IMR-90 (cell line): ENCODE measurements at regions not wholly inside any gene's neighbourhood (a gene's known extent, or its start where the extent isn't known, plus 50 kb on each side); places are given as distances from the start of the nearest gene placed in this dataset.

Experiments used
- ATAC-seq: fragments of 200-7000 bp; cut with Tn5 transposase; 2 replicates; pipeline ENCODE4 v1.9.1; 2020; ENCODE audit warnings: low read depth, mild to moderate bottlenecking, moderate library complexity
- BruUV-seq: library from RNA; stranded (reverse); fragments of 400-500 nt; replicated peaks from 2 replicates; lab custom pipeline; 2021; lab: Mats Ljungman, UMichigan
- CTCF ChIA-PET: fragments of 300-600 bp; formaldehyde crosslinking; extraction: SDS; loops from one replicate; lab custom pipeline; 2021; ENCODE audit warnings: antibody characterized with exemption; lab: Yijun Ruan, JAX
- POLR2A ChIA-PET: fragments of 300-600 bp; sonication (Branson Sonifier 250); formaldehyde crosslinking; loops from one replicate; lab custom pipeline; 2022; ENCODE audit warnings: antibody characterized with exemption; ENCODE audit not compliant: unreplicated experiment; lab: Charles Lee
- DNase-seq: peaks from one replicate; pipeline ENCODE4 v3.0.0; 2013
- H2AFZ ChIP-seq: replicated peaks from 2 replicates; pipeline ENCODE3; 2013; ENCODE audit warnings: low read length, mild to moderate bottlenecking; ENCODE audit not compliant: poor library complexity
- H2AK5ac ChIP-seq: 2 replicates; pipeline ENCODE4 v1.6.1; 2013; ENCODE audit warnings: low read depth, low read length, inconsistent platforms
- H2AK9ac ChIP-seq: replicated peaks from 2 replicates; pipeline ENCODE3; 2013; ENCODE audit warnings: mild to moderate bottlenecking, low read depth, low read length, moderate library complexity; ENCODE audit not compliant: poor library complexity
- H2BK120ac ChIP-seq: 2 replicates; pipeline ENCODE4 v1.6.1; 2013; ENCODE audit warnings: low read depth, low read length, inconsistent platforms
- H2BK15ac ChIP-seq: 3 replicates; pipeline ENCODE4 v1.6.1; 2013; ENCODE audit warnings: low read depth, low read length, inconsistent platforms
- H2BK20ac ChIP-seq: 2 replicates; pipeline ENCODE4 v1.6.1; 2013; ENCODE audit warnings: low read depth, mild to moderate bottlenecking, inconsistent platforms, low read length, moderate library complexity
- H2BK5ac ChIP-seq: 2 replicates; pipeline ENCODE4 v1.6.1; 2013; ENCODE audit warnings: mild to moderate bottlenecking, low read depth, low read length, inconsistent platforms; ENCODE audit not compliant: poor library complexity, severe bottlenecking
- H3K14ac ChIP-seq: replicated peaks from 2 replicates; pipeline ENCODE4 v1.6.1; 2013; ENCODE audit warnings: low read depth, low read length, inconsistent platforms
- H3K18ac ChIP-seq: 2 replicates; pipeline ENCODE4 v1.6.1; 2013; ENCODE audit warnings: low read depth, low read length, control low read depth
- H3K23ac ChIP-seq: 2 replicates; pipeline ENCODE4 v1.6.1; 2013; ENCODE audit warnings: low read depth, low read length, inconsistent platforms
- H3K27ac ChIP-seq: 2 replicates; pipeline ENCODE4 v1.5.1; 2013; ENCODE audit warnings: mild to moderate bottlenecking, control low read depth, low read length; ENCODE audit not compliant: insufficient read depth
- H3K27me3 ChIP-seq: 2 replicates; pipeline ENCODE4 v1.6.1; 2013; ENCODE audit warnings: low read length; ENCODE audit not compliant: control insufficient read depth, insufficient read depth
- H3K36me3 ChIP-seq: 2 replicates; pipeline ENCODE4 v1.6.1; 2013; ENCODE audit warnings: low read length, mixed read lengths; ENCODE audit not compliant: control insufficient read depth, insufficient read depth
- H3K4ac ChIP-seq: 2 replicates; pipeline ENCODE4 v1.6.1; 2013; ENCODE audit warnings: low read depth, low read length, inconsistent platforms
- H3K4me1 ChIP-seq: 2 replicates; pipeline ENCODE4 v1.6.1; 2013; ENCODE audit warnings: low read length, mixed read lengths; ENCODE audit not compliant: control insufficient read depth, insufficient read depth
- H3K4me2 ChIP-seq: 2 replicates; pipeline ENCODE4 v1.6.1; 2013; ENCODE audit warnings: low read depth, mild to moderate bottlenecking, control low read depth, low read length, moderate library complexity
- H3K4me3 ChIP-seq: 2 replicates; pipeline ENCODE4 v1.5.1; 2013; ENCODE audit warnings: low read depth, mild to moderate bottlenecking, control low read depth, low read length, moderate library complexity; ENCODE audit not compliant: insufficient read depth
- H3K56ac ChIP-seq: 2 replicates; pipeline ENCODE4 v1.6.1; 2013; ENCODE audit warnings: low read length, inconsistent platforms; ENCODE audit not compliant: insufficient read depth; ENCODE audit errors: extremely low read depth
- H3K79me1 ChIP-seq, 2 experiments: 2 replicates each; pipeline ENCODE4 v1.6.1; 2013; ENCODE audit warnings: low read length in 2 of 2, inconsistent platforms in 1 of 2, low read depth in 1 of 2
- H3K9ac ChIP-seq: 2 replicates; pipeline ENCODE4 v1.6.1; 2013; ENCODE audit warnings: low read depth, low read length, control low read depth
- H3K9me1 ChIP-seq: 2 replicates; pipeline ENCODE4 v1.6.1; 2013; ENCODE audit warnings: low read length, inconsistent platforms; ENCODE audit not compliant: insufficient read depth
- H3K9me3 ChIP-seq: 2 replicates; pipeline ENCODE4 v1.6.1; 2013; ENCODE audit warnings: low read length; ENCODE audit not compliant: control insufficient read depth, insufficient read depth
- H4K20me1 ChIP-seq: 2 replicates; pipeline ENCODE4 v1.6.1; 2013; ENCODE audit warnings: low read length, inconsistent platforms; ENCODE audit not compliant: insufficient read depth
- H4K5ac ChIP-seq: 2 replicates; pipeline ENCODE4 v1.6.1; 2013; ENCODE audit warnings: mild to moderate bottlenecking, low read depth, low read length, control low read depth
- H4K8ac ChIP-seq, 2 experiments: 2 replicates each; pipeline ENCODE4 v1.6.1; 2013; ENCODE audit warnings: low read depth in 2 of 2, low read length in 2 of 2, control low read depth in 1 of 2, inconsistent platforms in 1 of 2
- H4K91ac ChIP-seq: 2 replicates; pipeline ENCODE4 v1.6.1; 2013; ENCODE audit warnings: low read depth, low read length, inconsistent platforms; ENCODE audit not compliant: insufficient read depth
- BHLHE40 ChIP-seq: fragments of 150-350 bp; IDR thresholded peaks from 2 replicates; pipeline ENCODE4 v1.6.1; 2016; ENCODE audit warnings: mild to moderate bottlenecking, low read depth, low read length
- CEBPB ChIP-seq: IDR thresholded peaks from 2 replicates; pipeline ENCODE4 v1.6.1; 2012; ENCODE audit warnings: low read depth, low read length, improper control_type of control experiment
- CHD1 ChIP-seq: IDR thresholded peaks from 2 replicates; pipeline ENCODE4 v1.6.1; 2012; ENCODE audit warnings: low read depth, low read length, improper control_type of control experiment
- FOS ChIP-seq: fragments of 150-350 bp; IDR thresholded peaks from 2 replicates; pipeline ENCODE4 v1.6.1; 2016; ENCODE audit warnings: low read depth, low read length
- MAFK ChIP-seq: IDR thresholded peaks from 2 replicates; pipeline ENCODE4 v1.6.1; 2012; ENCODE audit warnings: low read depth, low read length, improper control_type of control experiment
- MAZ ChIP-seq: IDR thresholded peaks from 2 replicates; pipeline ENCODE4 v1.6.1; 2012; ENCODE audit warnings: low read depth, mild to moderate bottlenecking, low read length, improper control_type of control experiment, moderate library complexity, borderline replicate concordance
- MXI1 ChIP-seq: IDR thresholded peaks from 2 replicates; pipeline ENCODE4 v1.6.1; 2012; ENCODE audit warnings: low read depth, mild to moderate bottlenecking, low read length, moderate library complexity, borderline replicate concordance
- NFE2L2 ChIP-seq: fragments of 150-350 bp; IDR thresholded peaks from 2 replicates; pipeline ENCODE4 v1.6.1; 2016; ENCODE audit warnings: low read depth, mild to moderate bottlenecking, low read length
- POLR2A ChIP-seq: IDR thresholded peaks from 2 replicates; pipeline ENCODE4 v1.6.1; 2012; ENCODE audit warnings: mild to moderate bottlenecking, low read depth, low read length
- RAD21 ChIP-seq: IDR thresholded peaks from 2 replicates; pipeline ENCODE4 v1.6.1; 2012; ENCODE audit warnings: low read length, improper control_type of control experiment
- RCOR1 ChIP-seq: IDR thresholded peaks from 2 replicates; pipeline ENCODE4 v1.6.1; 2012; ENCODE audit warnings: mild to moderate bottlenecking, low read length, improper control_type of control experiment; ENCODE audit not compliant: insufficient replicate concordance
- RFX5 ChIP-seq: IDR thresholded peaks from 2 replicates; pipeline ENCODE4 v1.8.0; 2012; ENCODE audit warnings: low read depth, mild to moderate bottlenecking, low read length, moderate library complexity
- SMC3 ChIP-seq: fragments of 150-350 bp; IDR thresholded peaks from 2 replicates; pipeline ENCODE4 v1.6.1; 2016; ENCODE audit warnings: low read depth, mild to moderate bottlenecking, antibody characterized with exemption, low read length, moderate library complexity
- WGBS, 2 experiments: methylation state at CpG; one replicate each; pipeline versions ENCODE4 v1.1.5 to v1.1.7; 2013; ENCODE audit warnings: missing lambda C conversion rate in 2 of 2; ENCODE audit not compliant: insufficient read length in 1 of 2; ENCODE audit errors: extremely low coverage in 2 of 2; 5-methylcytosine and 5-hydroxymethylcytosine counted together
- dilution Hi-C: fragments of 300-500 bp; cut with HindIII; formaldehyde crosslinking; loops from one replicate; pipeline ENCODE4 v1.14.3; 2018; ENCODE audit warnings: low sequenced_read_pairs; ENCODE audit not compliant: unreplicated experiment
- in situ Hi-C: fragments of 300-500 bp; cut with MboI; formaldehyde crosslinking; loops from 3 replicates; pipeline ENCODE4 v1.14.3; 2019; ENCODE audit warnings: low sequenced_read_pairs, inconsistent platforms, mixed read lengths
- intact Hi-C: fragments of 100-400 bp; cut with micrococcal nuclease; formaldehyde crosslinking; loops from 2 replicates; pipeline ENCODE4 v1.10.0; 2022
- TF ChIP-seq, protein P1 (sequence below): fragments of 150-350 bp; IDR thresholded peaks from 2 replicates; pipeline ENCODE4 v1.6.1; 2016; ENCODE audit warnings: low read depth, mild to moderate bottlenecking, low read length, moderate library complexity, borderline replicate concordance
- TF ChIP-seq, protein P2 (sequence below): conservative IDR thresholded peaks from 2 replicates; pipeline ENCODE4 v1.5.1; 2012; ENCODE audit warnings: mild to moderate bottlenecking, low read depth, low read length, improper control_type of control experiment
- TF ChIP-seq, protein P3 (sequence below): fragments of 150-350 bp; IDR thresholded peaks from 2 replicates; pipeline ENCODE4 v1.6.1; 2017; ENCODE audit warnings: mild to moderate bottlenecking, antibody characterized with exemption, low read length, low read depth

GRCh38 chr1:55860798-55861519, 645.8 kb upstream of the USP24 start:
- TF ChIP-seq MXI1: no peak
- TF ChIP-seq SMC3: no peak
- no peak for TF ChIP-seq CHD1
- TF ChIP-seq MAZ: no peak
- no peak for TF ChIP-seq RAD21
- no peak for TF ChIP-seq MAFK
- no peak for TF ChIP-seq FOS
- TF ChIP-seq, protein P1, sequence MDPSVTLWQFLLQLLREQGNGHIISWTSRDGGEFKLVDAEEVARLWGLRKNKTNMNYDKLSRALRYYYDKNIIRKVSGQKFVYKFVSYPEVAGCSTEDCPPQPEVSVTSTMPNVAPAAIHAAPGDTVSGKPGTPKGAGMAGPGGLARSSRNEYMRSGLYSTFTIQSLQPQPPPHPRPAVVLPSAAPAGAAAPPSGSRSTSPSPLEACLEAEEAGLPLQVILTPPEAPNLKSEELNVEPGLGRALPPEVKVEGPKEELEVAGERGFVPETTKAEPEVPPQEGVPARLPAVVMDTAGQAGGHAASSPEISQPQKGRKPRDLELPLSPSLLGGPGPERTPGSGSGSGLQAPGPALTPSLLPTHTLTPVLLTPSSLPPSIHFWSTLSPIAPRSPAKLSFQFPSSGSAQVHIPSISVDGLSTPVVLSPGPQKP: no peak
- TF ChIP-seq RCOR1: no peak
- no peak for TF ChIP-seq BHLHE40
- TF ChIP-seq, protein P2, sequence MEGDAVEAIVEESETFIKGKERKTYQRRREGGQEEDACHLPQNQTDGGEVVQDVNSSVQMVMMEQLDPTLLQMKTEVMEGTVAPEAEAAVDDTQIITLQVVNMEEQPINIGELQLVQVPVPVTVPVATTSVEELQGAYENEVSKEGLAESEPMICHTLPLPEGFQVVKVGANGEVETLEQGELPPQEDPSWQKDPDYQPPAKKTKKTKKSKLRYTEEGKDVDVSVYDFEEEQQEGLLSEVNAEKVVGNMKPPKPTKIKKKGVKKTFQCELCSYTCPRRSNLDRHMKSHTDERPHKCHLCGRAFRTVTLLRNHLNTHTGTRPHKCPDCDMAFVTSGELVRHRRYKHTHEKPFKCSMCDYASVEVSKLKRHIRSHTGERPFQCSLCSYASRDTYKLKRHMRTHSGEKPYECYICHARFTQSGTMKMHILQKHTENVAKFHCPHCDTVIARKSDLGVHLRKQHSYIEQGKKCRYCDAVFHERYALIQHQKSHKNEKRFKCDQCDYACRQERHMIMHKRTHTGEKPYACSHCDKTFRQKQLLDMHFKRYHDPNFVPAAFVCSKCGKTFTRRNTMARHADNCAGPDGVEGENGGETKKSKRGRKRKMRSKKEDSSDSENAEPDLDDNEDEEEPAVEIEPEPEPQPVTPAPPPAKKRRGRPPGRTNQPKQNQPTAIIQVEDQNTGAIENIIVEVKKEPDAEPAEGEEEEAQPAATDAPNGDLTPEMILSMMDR: no peak
- no peak for TF ChIP-seq RFX5
- no peak for TF ChIP-seq CEBPB
- TF ChIP-seq NFE2L2: no peak
- no peak for TF ChIP-seq POLR2A
- TF ChIP-seq, protein P3, sequence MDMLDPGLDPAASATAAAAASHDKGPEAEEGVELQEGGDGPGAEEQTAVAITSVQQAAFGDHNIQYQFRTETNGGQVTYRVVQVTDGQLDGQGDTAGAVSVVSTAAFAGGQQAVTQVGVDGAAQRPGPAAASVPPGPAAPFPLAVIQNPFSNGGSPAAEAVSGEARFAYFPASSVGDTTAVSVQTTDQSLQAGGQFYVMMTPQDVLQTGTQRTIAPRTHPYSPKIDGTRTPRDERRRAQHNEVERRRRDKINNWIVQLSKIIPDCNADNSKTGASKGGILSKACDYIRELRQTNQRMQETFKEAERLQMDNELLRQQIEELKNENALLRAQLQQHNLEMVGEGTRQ: no peak
- ChIA-PET CTCF (no interaction called here), POLR2A (no interaction called here)
- H3K23ac ChIP-seq: no peak overlapping the region
- no peak overlapping the region for H3K4ac ChIP-seq
- no peak overlapping the region for H2BK15ac ChIP-seq
- H3K14ac ChIP-seq: no peak overlapping the region
- no peak overlapping the region for H3K56ac ChIP-seq
- no peak overlapping the region for H2BK5ac ChIP-seq
- H3K27me3 ChIP-seq: no peaks in the 10 kb centered on the region
- dilution Hi-C loops (no loop called here), intact Hi-C loops (no loop called here), in situ Hi-C loops (no loop called here)
- DNase-seq (peak; percentile 17), ATAC-seq (no peak)
- no peak overlapping the region for H4K8ac ChIP-seq
- no peak overlapping the region for H3K4me2 ChIP-seq
- no peak overlapping the region for H2AK9ac ChIP-seq
- no peak overlapping the region for H2BK20ac ChIP-seq
- WGBS, 2 experiments: 100% methylated on average over 1 of the region's 6 CpGs; no CpG with 5 or more reads in 1 of the 2 experiments
- H3K4me3 ChIP-seq: no peak overlapping the region
- H3K9me3 ChIP-seq: no peaks in the 10 kb centered on the region
- no peak overlapping the region for H3K9ac ChIP-seq
- BruUV-seq: no TSS peak
- H2BK120ac ChIP-seq: no peak overlapping the region
- H2AK5ac ChIP-seq: no peak overlapping the region
- no peak overlapping the region for H2AFZ ChIP-seq
- H4K20me1 ChIP-seq: no peaks in the 10 kb centered on the region
- H3K27ac ChIP-seq: no peak overlapping the region
- H4K5ac ChIP-seq: no peak overlapping the region
- H3K36me3 ChIP-seq: no peaks in the 10 kb centered on the region
- no peaks in the 10 kb centered on the region for H3K79me1 ChIP-seq
- no peaks in the 10 kb centered on the region for H3K9me1 ChIP-seq
- H3K4me1 ChIP-seq: no peaks in the 10 kb centered on the region
- H3K18ac ChIP-seq: no peak overlapping the region; the same call in 1 of the 2 replicates
- H4K91ac ChIP-seq: no peak overlapping the region
